OCI-LY1 (cell line): ENCODE measurements at regions not wholly inside any gene's neighbourhood (a gene's known extent, or its start where the extent isn't known, plus 50 kb on each side); places are given as distances from the start of the nearest gene placed in this dataset.

Source experiments
- EZH2 ChIP-seq: fragments of 200-600 bp; sonication (generic), shearing (Covaris generic); IDR thresholded peaks from 2 replicates; pipeline ENCODE4 v1.8.0; 2017; ENCODE audit warnings: borderline replicate concordance, mixed run types, mild to moderate bottlenecking, antibody characterized with exemption, low read length, moderate library complexity, mixed read lengths
- TF ChIP-seq, protein P1 (sequence below): fragments of 200-600 bp; sonication (generic), shearing (Covaris generic); IDR thresholded peaks from 2 replicates; pipeline ENCODE4 v1.5.1; 2017; ENCODE audit warnings: mild to moderate bottlenecking, antibody characterized with exemption, low read length, moderate library complexity, mixed read lengths

DNA sequence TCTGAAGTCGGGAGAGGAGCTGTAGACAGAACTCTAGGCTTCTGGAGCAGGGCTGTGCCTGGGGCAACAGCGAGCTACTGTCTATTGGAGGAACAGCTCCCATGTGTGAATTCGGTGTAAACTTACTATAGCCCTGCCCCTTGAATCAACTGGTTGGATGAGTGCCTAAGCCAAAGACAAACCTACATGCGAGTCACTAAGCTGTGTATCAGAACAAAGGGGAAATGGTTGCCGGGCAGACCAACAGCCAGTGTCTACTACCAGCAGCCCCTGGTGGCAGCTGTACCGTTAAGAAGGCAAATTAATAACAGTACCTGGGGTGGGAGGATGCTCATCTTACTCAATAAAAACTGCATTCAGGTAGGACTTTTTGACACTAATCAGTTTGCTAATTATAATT, 343.6 kb downstream of the ACTR3B start:
- TF ChIP-seq, protein P1, sequence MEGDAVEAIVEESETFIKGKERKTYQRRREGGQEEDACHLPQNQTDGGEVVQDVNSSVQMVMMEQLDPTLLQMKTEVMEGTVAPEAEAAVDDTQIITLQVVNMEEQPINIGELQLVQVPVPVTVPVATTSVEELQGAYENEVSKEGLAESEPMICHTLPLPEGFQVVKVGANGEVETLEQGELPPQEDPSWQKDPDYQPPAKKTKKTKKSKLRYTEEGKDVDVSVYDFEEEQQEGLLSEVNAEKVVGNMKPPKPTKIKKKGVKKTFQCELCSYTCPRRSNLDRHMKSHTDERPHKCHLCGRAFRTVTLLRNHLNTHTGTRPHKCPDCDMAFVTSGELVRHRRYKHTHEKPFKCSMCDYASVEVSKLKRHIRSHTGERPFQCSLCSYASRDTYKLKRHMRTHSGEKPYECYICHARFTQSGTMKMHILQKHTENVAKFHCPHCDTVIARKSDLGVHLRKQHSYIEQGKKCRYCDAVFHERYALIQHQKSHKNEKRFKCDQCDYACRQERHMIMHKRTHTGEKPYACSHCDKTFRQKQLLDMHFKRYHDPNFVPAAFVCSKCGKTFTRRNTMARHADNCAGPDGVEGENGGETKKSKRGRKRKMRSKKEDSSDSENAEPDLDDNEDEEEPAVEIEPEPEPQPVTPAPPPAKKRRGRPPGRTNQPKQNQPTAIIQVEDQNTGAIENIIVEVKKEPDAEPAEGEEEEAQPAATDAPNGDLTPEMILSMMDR = no peak
- no peak for TF ChIP-seq EZH2
